ENCODE measurements at regions not wholly inside any gene's neighbourhood (a gene's known extent, or its start where the extent isn't known, plus 50 kb on each side); places are given as distances from the start of the nearest gene placed in this dataset.

GRCh38 chr16:8247993-8248392 is 342.3 kb downstream of the TMEM114 start:
- TF ChIP-seq, protein P1, sequence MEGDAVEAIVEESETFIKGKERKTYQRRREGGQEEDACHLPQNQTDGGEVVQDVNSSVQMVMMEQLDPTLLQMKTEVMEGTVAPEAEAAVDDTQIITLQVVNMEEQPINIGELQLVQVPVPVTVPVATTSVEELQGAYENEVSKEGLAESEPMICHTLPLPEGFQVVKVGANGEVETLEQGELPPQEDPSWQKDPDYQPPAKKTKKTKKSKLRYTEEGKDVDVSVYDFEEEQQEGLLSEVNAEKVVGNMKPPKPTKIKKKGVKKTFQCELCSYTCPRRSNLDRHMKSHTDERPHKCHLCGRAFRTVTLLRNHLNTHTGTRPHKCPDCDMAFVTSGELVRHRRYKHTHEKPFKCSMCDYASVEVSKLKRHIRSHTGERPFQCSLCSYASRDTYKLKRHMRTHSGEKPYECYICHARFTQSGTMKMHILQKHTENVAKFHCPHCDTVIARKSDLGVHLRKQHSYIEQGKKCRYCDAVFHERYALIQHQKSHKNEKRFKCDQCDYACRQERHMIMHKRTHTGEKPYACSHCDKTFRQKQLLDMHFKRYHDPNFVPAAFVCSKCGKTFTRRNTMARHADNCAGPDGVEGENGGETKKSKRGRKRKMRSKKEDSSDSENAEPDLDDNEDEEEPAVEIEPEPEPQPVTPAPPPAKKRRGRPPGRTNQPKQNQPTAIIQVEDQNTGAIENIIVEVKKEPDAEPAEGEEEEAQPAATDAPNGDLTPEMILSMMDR (conservative IDR thresholded peaks at IDR 0.05; ENCODE audit: low read depth, low read length) = no peak
- DNase-seq (ENCODE audit: low read depth) = no peak
- H3K4me3 ChIP-seq (ENCODE audit: low read depth, low read length) = no peak overlapping the region

DNA sequence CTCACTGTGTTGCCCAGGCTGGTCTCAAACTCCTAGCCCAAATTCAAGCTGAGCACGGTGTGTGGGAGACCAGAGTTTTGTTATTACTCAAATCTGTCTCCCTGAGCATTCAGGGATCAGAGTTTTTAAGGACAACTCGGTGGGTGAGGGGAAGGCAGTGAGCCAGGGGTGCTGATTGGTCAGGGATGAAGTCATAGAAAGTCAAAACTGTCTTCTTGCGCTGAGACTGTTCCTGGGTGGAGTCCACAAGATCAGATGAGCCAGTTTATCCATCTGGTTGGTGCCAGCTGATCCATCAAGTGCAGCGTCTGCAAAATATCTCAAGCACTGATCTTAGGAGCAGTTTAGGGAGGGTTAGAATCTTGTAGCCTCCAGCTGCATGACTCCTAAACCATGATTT is 346.3 kb downstream of the TMEM114 start:
- TF ChIP-seq, protein P1 (conservative IDR thresholded peaks at IDR 0.05; ENCODE audit: low read depth, low read length) = no peak
- no peak overlapping the region for H3K4me3 ChIP-seq (ENCODE audit: low read depth, low read length)
- no peak for DNase-seq (ENCODE audit: low read depth)

DNA sequence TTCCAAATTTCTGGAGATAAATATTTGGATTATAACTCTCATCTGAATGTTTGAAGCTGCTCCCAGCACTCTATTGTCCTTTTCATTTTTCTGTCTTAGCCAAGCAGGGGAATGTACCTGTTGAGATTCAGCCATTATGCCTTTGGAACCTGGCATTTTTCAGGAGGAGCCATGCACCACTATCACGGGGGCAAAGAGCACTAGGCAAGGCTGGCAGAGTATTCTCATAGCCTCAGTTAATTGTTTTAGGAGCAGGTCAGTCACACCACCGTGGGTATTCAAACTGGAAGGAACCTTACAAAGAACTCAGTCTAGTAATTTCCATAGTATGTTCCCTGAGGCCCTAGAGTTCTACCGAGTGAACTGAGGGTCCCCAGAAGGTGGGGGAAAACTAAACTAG is 348.9 kb downstream of the TMEM114 start:
- TF ChIP-seq, protein P1 (conservative IDR thresholded peaks at IDR 0.05; ENCODE audit: low read depth, low read length) = no peak
- DNase-seq (ENCODE audit: low read depth) = no peak
- no peak overlapping the region for H3K4me3 ChIP-seq (ENCODE audit: low read depth, low read length)

DNA sequence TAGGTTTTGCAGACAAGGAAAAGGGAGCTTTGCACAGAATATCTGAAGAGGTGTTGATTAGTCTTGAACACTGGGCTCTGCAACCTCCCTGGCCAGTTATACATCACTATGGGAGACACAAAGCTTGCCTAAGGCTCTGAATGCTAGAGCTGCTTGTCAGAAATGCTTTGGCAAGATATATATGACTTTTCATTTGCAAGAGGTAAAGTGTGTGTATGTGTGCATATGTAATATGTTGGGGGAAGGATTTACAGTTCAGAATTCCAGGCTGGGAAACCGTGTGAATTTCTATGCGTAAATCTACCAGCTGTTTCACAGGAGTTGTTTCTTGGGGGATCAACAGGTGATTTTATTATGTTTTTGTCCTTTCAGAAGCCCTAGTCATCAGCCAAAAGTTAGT is 350.9 kb downstream of the TMEM114 start:
- TF ChIP-seq, protein P1 (conservative IDR thresholded peaks at IDR 0.05; ENCODE audit: low read depth, low read length) = no peak
- DNase-seq (ENCODE audit: low read depth) = no peak
- no peak overlapping the region for H3K4me3 ChIP-seq (ENCODE audit: low read depth, low read length)

DNA sequence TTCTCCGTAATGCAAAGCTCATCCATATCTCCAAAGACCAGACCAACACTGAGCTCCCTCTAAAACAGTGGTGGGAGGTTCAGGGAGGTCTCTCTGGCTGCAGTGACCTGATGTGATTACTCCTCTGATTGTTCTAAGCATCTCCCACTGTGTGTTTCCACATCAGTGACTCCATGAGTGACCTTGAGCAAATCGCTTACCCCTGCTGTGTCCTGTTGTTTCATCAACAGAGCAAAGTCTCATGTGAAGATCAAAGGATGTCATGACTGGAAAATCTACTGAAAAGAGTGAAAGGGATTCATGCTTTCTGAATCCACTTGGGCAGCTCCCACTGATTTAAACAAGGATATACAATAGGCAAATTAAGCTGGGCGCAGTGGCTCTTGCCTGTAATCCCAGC is 352.9 kb downstream of the TMEM114 start:
- H3K4me3 ChIP-seq (ENCODE audit: low read depth, low read length) = no peak overlapping the region
- DNase-seq (ENCODE audit: low read depth) = no peak
- TF ChIP-seq, protein P1 (conservative IDR thresholded peaks at IDR 0.05; ENCODE audit: low read depth, low read length) = no peak

DNA sequence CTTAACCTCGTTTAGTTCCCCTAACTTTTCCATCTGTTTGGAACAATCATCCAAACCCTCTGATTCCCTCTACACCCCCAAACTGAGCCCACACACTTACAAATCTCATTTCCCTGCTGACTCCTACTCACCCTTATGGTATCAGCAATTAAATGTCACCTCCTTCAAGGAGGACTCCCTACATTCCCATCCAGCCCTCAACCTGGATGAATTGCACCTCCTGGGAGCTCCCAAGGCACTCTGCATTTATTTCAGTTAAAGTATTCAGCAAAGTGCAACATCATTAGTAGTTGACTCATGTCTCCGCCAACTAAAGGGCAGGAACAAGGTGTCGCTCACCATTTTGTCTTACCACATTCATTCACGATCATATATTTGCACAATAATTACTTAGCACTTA is 353.5 kb downstream of the TMEM114 start:
- TF ChIP-seq, protein P1 (conservative IDR thresholded peaks at IDR 0.05; ENCODE audit: low read depth, low read length) = no peak
- H3K4me3 ChIP-seq (ENCODE audit: low read depth, low read length) = no peak overlapping the region
- no peak for DNase-seq (ENCODE audit: low read depth)

- no peak for DNase-seq (ENCODE audit: low read depth)
- H3K4me3 ChIP-seq (ENCODE audit: low read depth, low read length) = no peak overlapping the region
- TF ChIP-seq, protein P1 (conservative IDR thresholded peaks at IDR 0.05; ENCODE audit: low read depth, low read length) = no peak
These were observed 359.8 kb downstream of the TMEM114 start for GRCh38 chr16:8230497-8230896.

All from epithelial cell of proximal tubule (primary cell).